ENCODE measurements at regions not wholly inside any gene's neighbourhood (a gene's known extent, or its start where the extent isn't known, plus 50 kb on each side); places are given as distances from the start of the nearest gene placed in this dataset.

GRCh38 chr5:125176005-125176390, 429.6 kb upstream of the ZNF608 start:
- DNase-seq (ENCODE audit: low read depth): no peak

GRCh38 chr5:125177340-125177739, 430.9 kb upstream of the ZNF608 start:
- DNase-seq (ENCODE audit: low read depth): no peak

- no peak for DNase-seq (ENCODE audit: low read depth)
These were observed 433.2 kb upstream of the ZNF608 start for GRCh38 chr5:125179612-125180011.

- DNase-seq (ENCODE audit: low read depth): no peak
These were observed 433.9 kb upstream of the ZNF608 start for GRCh38 chr5:125180231-125180829.

GRCh38 chr5:125181159-125181558, 434.7 kb upstream of the ZNF608 start:
- DNase-seq (ENCODE audit: low read depth): no peak

GRCh38 chr5:125181955-125182354, 435.5 kb upstream of the ZNF608 start:
- no peak for DNase-seq (ENCODE audit: low read depth)

GRCh38 chr5:125185740-125186139, 439.3 kb upstream of the ZNF608 start:
- DNase-seq (ENCODE audit: low read depth): no peak

GRCh38 chr5:125186911-125187375, 440.5 kb upstream of the ZNF608 start:
- no peak for DNase-seq (ENCODE audit: low read depth)

GRCh38 chr5:125189531-125189941, 443.1 kb upstream of the ZNF608 start:
- no peak for DNase-seq (ENCODE audit: low read depth)

- DNase-seq (ENCODE audit: low read depth): no peak
These were observed 444.0 kb upstream of the ZNF608 start for GRCh38 chr5:125190232-125191087.

- DNase-seq (ENCODE audit: low read depth): no peak
These were observed 448.4 kb upstream of the ZNF608 start for GRCh38 chr5:125194883-125195282.

- no peak for DNase-seq (ENCODE audit: low read depth)
These were observed 450.2 kb upstream of the ZNF608 start for GRCh38 chr5:125196481-125197111.

GRCh38 chr5:125197321-125197720, 450.9 kb upstream of the ZNF608 start:
- no peak for DNase-seq (ENCODE audit: low read depth)

- no peak for DNase-seq (ENCODE audit: low read depth)
These were observed 452.0 kb upstream of the ZNF608 start for GRCh38 chr5:125198270-125198974.

GRCh38 chr5:125199373-125199772, 452.9 kb upstream of the ZNF608 start:
- no peak for DNase-seq (ENCODE audit: low read depth)

- DNase-seq (ENCODE audit: low read depth): no peak
These were observed 453.8 kb upstream of the ZNF608 start for GRCh38 chr5:125199968-125200865.

GRCh38 chr5:125200866-125201373, 454.5 kb upstream of the ZNF608 start:
- DNase-seq (ENCODE audit: low read depth): no peak

- no peak for DNase-seq (ENCODE audit: low read depth)
These were observed 455.1 kb upstream of the ZNF608 start for GRCh38 chr5:125201446-125202052.

- DNase-seq (ENCODE audit: low read depth): no peak
These were observed 455.9 kb upstream of the ZNF608 start for GRCh38 chr5:125202353-125202752.

- DNase-seq (ENCODE audit: low read depth): no peak
These were observed 456.5 kb upstream of the ZNF608 start for GRCh38 chr5:125202871-125203438.

Measured in activated T-helper 9 cell treated with anti-CD3 and anti-CD28 coated beads, Interleukin-2, amount 50 U/mL, for 16 hours (primary cell).